B cell (primary cell): ENCODE measurements at regions not wholly inside any gene's neighbourhood (a gene's known extent, or its start where the extent isn't known, plus 50 kb on each side); places are given as distances from the start of the nearest gene placed in this dataset.

Experiments
- ATAC-seq: fragments of 200-7000 bp; cut with Tn5 transposase; one replicate; pipeline ENCODE4 v1.10.0; 2021; ENCODE audit warnings: low read depth, mild to moderate bottlenecking, moderate number of reproducible peaks, moderate library complexity
- CTCF ChIA-PET: fragments of 350-600 bp; sonication (Branson Sonifier 250); formaldehyde crosslinking; loops from one replicate; lab custom pipeline; 2021; ENCODE audit warnings: antibody characterized with exemption, inconsistent platforms; lab: Charles Lee
- POLR2A ChIA-PET: fragments of 350-600 bp; sonication (Branson Sonifier 250); formaldehyde crosslinking; loops from one replicate; lab custom pipeline; 2021; ENCODE audit warnings: antibody characterized with exemption; lab: Charles Lee
- DNase-seq: peaks from one replicate; pipeline ENCODE4 v3.0.0; 2013
- H2AFZ ChIP-seq: 2 replicates; pipeline ENCODE4 v1.6.1; 2012; ENCODE audit warnings: mild to moderate bottlenecking, low read depth, low read length; ENCODE audit not compliant: insufficient read depth, poor library complexity, severe bottlenecking
- H3K27ac ChIP-seq, 2 donors: 1 replicate in 1 of 2; 2 replicates in 1 of 2; pipeline ENCODE4 v1.5.1; 2012 to 2013; ENCODE audit warnings: low read length in 2 of 2, mild to moderate bottlenecking in 2 of 2, moderate library complexity in 1 of 2
- H3K27me3 ChIP-seq, 4 experiments: fragments of 200-600 bp in 1 of 4; sonication (generic) in 1 of 4; replicated peaks in 1 of 4; 1 replicate in 2 of 4; 2 replicates in 2 of 4; pipeline versions ENCODE4 v1.6.1 to v1.7.0; 2013 to 2016; ENCODE audit warnings: low read length in 3 of 4, mild to moderate bottlenecking in 2 of 4, mixed read lengths in 1 of 4, moderate library complexity in 1 of 4; ENCODE audit not compliant: insufficient read depth in 4 of 4, control insufficient read depth in 3 of 4; ENCODE audit errors: control extremely low read depth in 1 of 4
- H3K36me3 ChIP-seq, 2 experiments: replicated peaks in 1 of 2; 1 replicate in 1 of 2; 2 replicates in 1 of 2; pipeline versions ENCODE4 v1.6.1 to v1.7.1; 2013; ENCODE audit warnings: low read length in 1 of 2; ENCODE audit not compliant: insufficient read depth in 2 of 2, control insufficient read depth in 1 of 2; ENCODE audit errors: control extremely low read depth in 1 of 2, extremely low read depth in 1 of 2
- H3K4me1 ChIP-seq, 2 donors: fragments of 200-600 bp in 1 of 2; sonication (generic) in 1 of 2; 1 replicate in 1 of 2; 2 replicates in 1 of 2; pipeline versions ENCODE4 v1.5.1 to v1.6.1; 2013 to 2017; ENCODE audit warnings: low read length in 2 of 2; ENCODE audit not compliant: control insufficient read depth in 2 of 2, insufficient read depth in 2 of 2
- H3K4me2 ChIP-seq: replicated peaks from 2 replicates; pipeline ENCODE3; 2012; ENCODE audit warnings: mild to moderate bottlenecking, low read depth, low read length; ENCODE audit not compliant: poor library complexity, severe bottlenecking
- H3K4me3 ChIP-seq, 5 experiments: fragments of 200-600 bp in 1 of 5; sonication (generic) in 1 of 5; 1 replicate in 3 of 5; 2 replicates in 2 of 5; pipeline versions ENCODE4 v1.5.1 to v1.7.0; 2011 to 2016; ENCODE audit warnings: low read length in 4 of 5, mild to moderate bottlenecking in 4 of 5, low read depth in 2 of 5, control low read depth in 1 of 5, moderate library complexity in 1 of 5; ENCODE audit not compliant: insufficient read depth in 1 of 5; ENCODE audit errors: control extremely low read depth in 1 of 5, extremely low read depth in 1 of 5
- H3K79me2 ChIP-seq: fragments of 200-600 bp; sonication (generic); one replicate; pipeline ENCODE4 v1.6.0; 2016; ENCODE audit warnings: low read length; ENCODE audit not compliant: control insufficient read depth, insufficient read depth
- H3K9ac ChIP-seq: fragments of 200-600 bp; sonication (generic); 2 replicates; pipeline ENCODE4 v1.6.1; 2017; ENCODE audit warnings: mild to moderate bottlenecking, low read length, moderate library complexity
- H3K9me3 ChIP-seq, 3 donors: one replicate each; pipeline versions ENCODE4 v1.6.1 to v1.7.1; 2013; ENCODE audit warnings: low read length in 2 of 3; ENCODE audit not compliant: control insufficient read depth in 2 of 3, insufficient read depth in 1 of 3; ENCODE audit errors: control extremely low read depth in 1 of 3
- H4K20me1 ChIP-seq: 2 replicates; pipeline ENCODE4 v1.6.0; 2012; ENCODE audit warnings: mild to moderate bottlenecking, low read length; ENCODE audit not compliant: insufficient read depth, control insufficient read depth, poor library complexity, severe bottlenecking
- H3K27ac Mint-ChIP-seq: one replicate; pipeline ENCODE4 v1.8.0; 2021; ENCODE audit warnings: mixed read lengths
- H3K27me3 Mint-ChIP-seq: one replicate; pipeline ENCODE4 v1.8.0; 2021; ENCODE audit warnings: mixed read lengths
- H3K4me1 Mint-ChIP-seq: one replicate; pipeline ENCODE4 v1.8.0; 2021; ENCODE audit warnings: mixed read lengths
- H3K4me3 Mint-ChIP-seq: one replicate; pipeline ENCODE4 v1.8.0; 2021; ENCODE audit warnings: mixed read lengths
- H3K9me3 Mint-ChIP-seq: one replicate; pipeline ENCODE4 v1.8.0; 2022; ENCODE audit warnings: mixed read lengths; ENCODE audit not compliant: insufficient read depth
- EZH2 ChIP-seq: IDR thresholded peaks from 2 replicates; pipeline ENCODE4 v1.6.1; 2012; ENCODE audit warnings: borderline replicate concordance, low read depth, mild to moderate bottlenecking, moderate library complexity, low read length; ENCODE audit not compliant: insufficient read depth, poor library complexity, severe bottlenecking
- WGBS: methylation state at CpG from one replicate; pipeline ENCODE4 v1.1.5; 2013; ENCODE audit warnings: missing lambda C conversion rate; ENCODE audit not compliant: insufficient coverage; 5-methylcytosine and 5-hydroxymethylcytosine counted together
- intact Hi-C: fragments of 100-400 bp; cut with micrococcal nuclease; formaldehyde crosslinking; loops from one replicate; pipeline ENCODE4 v1.10.0; 2022
- TF ChIP-seq, protein P1 (sequence below): fragments of 200-600 bp; IDR thresholded peaks from one replicate; pipeline ENCODE4 v1.8.0; 2022; ENCODE audit warnings: antibody characterized with exemption, mild to moderate bottlenecking

DNA sequence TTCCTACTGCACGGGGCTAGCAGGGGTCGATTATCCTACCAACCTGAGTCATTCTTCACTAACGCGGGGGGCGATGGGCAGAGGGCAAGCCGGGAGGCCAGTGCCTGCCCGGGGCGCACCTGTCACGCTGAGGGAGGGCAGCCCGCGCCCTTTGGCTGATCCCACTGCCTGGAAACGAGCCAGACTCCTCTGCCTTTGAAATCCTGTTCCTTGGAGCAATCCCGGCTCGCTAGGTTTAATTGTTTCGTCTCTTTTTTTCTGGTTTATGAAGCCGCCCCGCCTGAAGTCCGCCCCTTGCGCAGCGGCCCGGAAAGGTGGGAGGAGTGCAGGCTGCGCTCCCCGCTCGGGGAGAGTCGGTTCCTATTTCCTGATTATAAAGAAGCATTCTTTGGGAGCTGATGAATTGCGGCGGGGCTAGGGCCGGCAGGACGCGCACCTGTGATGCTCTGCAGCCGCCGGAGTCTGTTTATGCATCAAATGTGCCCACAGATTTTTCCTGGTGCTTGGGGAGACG, 484.2 kb downstream of the BCOR start:
- H3K4me1 Mint-ChIP-seq, result peaks cover 26% of the 10 kb centered on the region
- H3K36me3 ChIP-seq, result no peaks in the 10 kb centered on the region
- H3K27me3 ChIP-seq, result peaks cover 0 to 20% (median 7%) of the 10 kb centered on the region in 4 experiments
- H3K27me3 Mint-ChIP-seq, result peaks cover 50% of the 10 kb centered on the region
- H3K4me3 ChIP-seq, result peak overlapping the region in 4 of 5 experiments; percentile 17 to 46 (median 42)
- CTCF ChIA-PET, result no interaction called here
- H2AFZ ChIP-seq, result peak overlapping the region; percentile 31
- H3K4me3 Mint-ChIP-seq, result peak overlapping the region; percentile 78
- WGBS, result 2% methylated on average over 19 of the region's 33 CpGs
- TF ChIP-seq EZH2, result no peak
- TF ChIP-seq, protein P1, sequence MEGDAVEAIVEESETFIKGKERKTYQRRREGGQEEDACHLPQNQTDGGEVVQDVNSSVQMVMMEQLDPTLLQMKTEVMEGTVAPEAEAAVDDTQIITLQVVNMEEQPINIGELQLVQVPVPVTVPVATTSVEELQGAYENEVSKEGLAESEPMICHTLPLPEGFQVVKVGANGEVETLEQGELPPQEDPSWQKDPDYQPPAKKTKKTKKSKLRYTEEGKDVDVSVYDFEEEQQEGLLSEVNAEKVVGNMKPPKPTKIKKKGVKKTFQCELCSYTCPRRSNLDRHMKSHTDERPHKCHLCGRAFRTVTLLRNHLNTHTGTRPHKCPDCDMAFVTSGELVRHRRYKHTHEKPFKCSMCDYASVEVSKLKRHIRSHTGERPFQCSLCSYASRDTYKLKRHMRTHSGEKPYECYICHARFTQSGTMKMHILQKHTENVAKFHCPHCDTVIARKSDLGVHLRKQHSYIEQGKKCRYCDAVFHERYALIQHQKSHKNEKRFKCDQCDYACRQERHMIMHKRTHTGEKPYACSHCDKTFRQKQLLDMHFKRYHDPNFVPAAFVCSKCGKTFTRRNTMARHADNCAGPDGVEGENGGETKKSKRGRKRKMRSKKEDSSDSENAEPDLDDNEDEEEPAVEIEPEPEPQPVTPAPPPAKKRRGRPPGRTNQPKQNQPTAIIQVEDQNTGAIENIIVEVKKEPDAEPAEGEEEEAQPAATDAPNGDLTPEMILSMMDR, result no peak
- peaks cover 9 to 14% of the 10 kb centered on the region in 2 donors for H3K4me1 ChIP-seq
- POLR2A ChIA-PET, result interaction anchor here (0.7 kb wide), 1 partner anchor 563 kb away, joined by 3 read pairs; no protein-coding TSS in a partner anchor
- DNase-seq, result peak; percentile 13
- H3K9me3 Mint-ChIP-seq, result no peaks in the 10 kb centered on the region
- H3K79me2 ChIP-seq, result no peaks in the 10 kb centered on the region
- no peak for ATAC-seq
- no peak overlapping the region for H3K27ac ChIP-seq
- no peak overlapping the region for H3K27ac Mint-ChIP-seq
- no peaks in the 10 kb centered on the region for H3K9me3 ChIP-seq
- H4K20me1 ChIP-seq, result no peaks in the 10 kb centered on the region
- intact Hi-C loops, result loop anchor here (10.0 kb wide), 1 partner anchor 169 kb away; no protein-coding TSS in a partner anchor
- peak overlapping the region; percentile 34 for H3K9ac ChIP-seq
- peak overlapping the region; percentile 59 for H3K4me2 ChIP-seq

DNA sequence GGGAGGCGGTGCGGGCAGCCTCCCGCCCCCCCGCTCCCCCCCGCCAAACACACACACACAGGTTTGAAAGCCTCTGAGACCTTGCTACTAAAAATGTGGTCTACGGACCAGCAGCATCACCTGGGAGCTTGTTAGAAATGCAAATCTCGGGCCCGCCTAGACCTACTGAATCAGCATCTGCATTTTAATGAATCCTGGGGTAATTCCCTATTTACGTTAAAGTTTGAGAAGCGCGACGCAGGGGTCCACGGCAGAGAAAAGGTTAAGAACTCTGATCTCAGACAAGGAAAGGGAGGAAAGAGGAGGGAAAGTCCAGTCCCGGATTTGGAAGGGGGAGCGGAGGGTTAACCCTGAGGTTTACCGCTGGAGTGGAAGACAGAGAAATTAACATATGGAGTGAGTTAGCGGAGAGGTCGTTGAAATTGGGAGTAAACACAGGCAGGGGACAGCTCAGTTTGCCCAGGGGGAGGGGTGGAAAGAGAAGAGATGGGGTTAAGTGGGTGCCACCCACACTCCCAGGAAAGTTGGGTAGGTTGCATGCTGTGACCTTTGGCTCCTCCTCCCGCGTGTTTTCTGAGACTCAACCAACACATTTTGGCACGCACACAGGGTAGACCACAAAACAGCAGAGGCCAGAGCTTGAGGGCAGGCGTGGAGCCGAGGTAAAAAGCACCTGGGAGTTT, 483.6 kb downstream of the BCOR start:
- peaks cover 50% of the 10 kb centered on the region for H3K27me3 Mint-ChIP-seq
- ATAC-seq, result peak; percentile 59
- Histone ChIP-seq H3K36me3 (no peaks in the 10 kb centered on the region), H3K27me3 (peaks cover 0 to 20% (median 7%) of the 10 kb centered on the region in 4 experiments), H3K27ac (no peak overlapping the region), H3K79me2 (no peaks in the 10 kb centered on the region), H2AFZ (peak overlapping the region; percentile 31), H3K9me3 (no peaks in the 10 kb centered on the region), H3K9ac (peak overlapping the region; percentile 34), H4K20me1 (no peaks in the 10 kb centered on the region), H3K4me3 (peak overlapping the region in 3 of 5 experiments; percentile 41 to 46 (median 44)), H3K4me2 (peak overlapping the region; percentile 59), H3K4me1 (peaks cover 9 to 14% of the 10 kb centered on the region in 2 donors)
- peaks cover 26% of the 10 kb centered on the region for H3K4me1 Mint-ChIP-seq
- intact Hi-C loops, result loop anchor here (10.0 kb wide), 1 partner anchor 169 kb away; no protein-coding TSS in a partner anchor
- no peaks in the 10 kb centered on the region for H3K9me3 Mint-ChIP-seq
- DNase-seq, result peak; percentile 43
- POLR2A ChIA-PET, result interaction anchor here (0.7 kb wide), 1 partner anchor 563 kb away, joined by 3 read pairs; no protein-coding TSS in a partner anchor
- peak overlapping the region; percentile 43 for H3K27ac Mint-ChIP-seq
- WGBS, result 0% methylated on average over 12 of the region's 23 CpGs
- TF ChIP-seq, protein P1, result no peak
- TF ChIP-seq EZH2, result no peak
- CTCF ChIA-PET, result no interaction called here
- peak overlapping the region; percentile 78 for H3K4me3 Mint-ChIP-seq
